GM19238 (cell line): ENCODE measurements at regions not wholly inside any gene's neighbourhood (a gene's known extent, or its start where the extent isn't known, plus 50 kb on each side); places are given as distances from the start of the nearest gene placed in this dataset.

Source experiments
- DNase-seq: peaks from one replicate; pipeline ENCODE4 v3.0.0; 2011; ENCODE audit warnings: low spot score; ENCODE audit not compliant: insufficient read length

GRCh38 chr18:46293742-46294181 lies 189.6 kb downstream of the HAUS1 start:
- DNase-seq = no peak

GRCh38 chr18:46294318-46294717 lies 190.1 kb downstream of the HAUS1 start:
- no peak for DNase-seq

- DNase-seq = no peak
Measured at GRCh38 chr18:46294751-46295150, 190.6 kb downstream of the HAUS1 start.

GRCh38 chr18:46295416-46295815 lies 191.2 kb downstream of the HAUS1 start:
- DNase-seq = no peak

GRCh38 chr18:46296656-46297055 lies 192.5 kb downstream of the HAUS1 start:
- DNase-seq = no peak

GRCh38 chr18:46297124-46297523 lies 192.9 kb downstream of the HAUS1 start:
- no peak for DNase-seq

GRCh38 chr18:46297621-46298020 lies 193.4 kb downstream of the HAUS1 start:
- DNase-seq = no peak

- no peak for DNase-seq
Measured at GRCh38 chr18:46298511-46298910, 194.3 kb downstream of the HAUS1 start.

- DNase-seq = no peak
Measured at GRCh38 chr18:46299465-46300008, 195.4 kb downstream of the HAUS1 start.

- no peak for DNase-seq
Measured at GRCh38 chr18:46301081-46301480, 196.9 kb downstream of the HAUS1 start.

GRCh38 chr18:46301571-46301970 lies 197.4 kb downstream of the HAUS1 start:
- no peak for DNase-seq

GRCh38 chr18:46302528-46303485 lies 198.6 kb downstream of the HAUS1 start:
- no peak for DNase-seq

GRCh38 chr18:46310258-46310657 lies 206.1 kb downstream of the HAUS1 start:
- DNase-seq = no peak

- no peak for DNase-seq
Measured at GRCh38 chr18:46310675-46311345, 206.6 kb downstream of the HAUS1 start.

- DNase-seq = no peak
Measured at GRCh38 chr18:46311491-46311890, 207.3 kb downstream of the HAUS1 start.

- no peak for DNase-seq
Measured at GRCh38 chr18:46312221-46312620, 208.0 kb downstream of the HAUS1 start.

GRCh38 chr18:46313521-46313920 lies 209.3 kb downstream of the HAUS1 start:
- DNase-seq = no peak

- DNase-seq = no peak
Measured at GRCh38 chr18:46314011-46314410, 209.8 kb downstream of the HAUS1 start.

- DNase-seq = no peak
Measured at GRCh38 chr18:46315161-46315560, 211.0 kb downstream of the HAUS1 start.

- DNase-seq = no peak
Measured at GRCh38 chr18:46318356-46318755, 214.2 kb downstream of the HAUS1 start.

GRCh38 chr18:46319783-46320182 lies 215.6 kb downstream of the HAUS1 start:
- DNase-seq = no peak

GRCh38 chr18:46320297-46320696 lies 216.1 kb downstream of the HAUS1 start:
- no peak for DNase-seq
